Chondrocyte (in vitro differentiated cells): ENCODE measurements at regions not wholly inside any gene's neighbourhood (a gene's known extent, or its start where the extent isn't known, plus 50 kb on each side); places are given as distances from the start of the nearest gene placed in this dataset.

Experiments
- DNase-seq: peaks from one replicate; pipeline ENCODE4 v3.0.0; 2021; ENCODE audit warnings: mixed read lengths, low spot score
- H3K27ac Mint-ChIP-seq: one replicate; pipeline ENCODE4 v1.8.0; 2021; ENCODE audit warnings: mild to moderate bottlenecking, moderate library complexity, mixed read lengths; ENCODE audit not compliant: unreplicated experiment
- H3K27me3 Mint-ChIP-seq: 2 replicates; pipeline ENCODE4 v1.8.0; 2021; ENCODE audit warnings: low read depth, mixed read lengths
- H3K36me3 Mint-ChIP-seq: 2 replicates; pipeline ENCODE4 v1.8.0; 2021; ENCODE audit warnings: low read depth, mixed read lengths
- H3K4me1 Mint-ChIP-seq: 2 replicates; pipeline ENCODE4 v1.8.0; 2021; ENCODE audit warnings: low read depth, mild to moderate bottlenecking, mixed read lengths
- H3K4me3 Mint-ChIP-seq: one replicate; pipeline ENCODE4 v1.8.0; 2021; ENCODE audit warnings: mild to moderate bottlenecking, moderate library complexity, mixed read lengths; ENCODE audit not compliant: unreplicated experiment
- H3K9me3 Mint-ChIP-seq: 2 replicates; pipeline ENCODE4 v1.8.0; 2021; ENCODE audit warnings: low read depth, mixed read lengths
- CTCF ChIP-seq: fragments of 200-600 bp; sonication (generic); IDR thresholded peaks from 2 replicates; pipeline ENCODE4 v1.5.0; 2021; ENCODE audit warnings: antibody characterized with exemption, mild to moderate bottlenecking, moderate library complexity

DNA sequence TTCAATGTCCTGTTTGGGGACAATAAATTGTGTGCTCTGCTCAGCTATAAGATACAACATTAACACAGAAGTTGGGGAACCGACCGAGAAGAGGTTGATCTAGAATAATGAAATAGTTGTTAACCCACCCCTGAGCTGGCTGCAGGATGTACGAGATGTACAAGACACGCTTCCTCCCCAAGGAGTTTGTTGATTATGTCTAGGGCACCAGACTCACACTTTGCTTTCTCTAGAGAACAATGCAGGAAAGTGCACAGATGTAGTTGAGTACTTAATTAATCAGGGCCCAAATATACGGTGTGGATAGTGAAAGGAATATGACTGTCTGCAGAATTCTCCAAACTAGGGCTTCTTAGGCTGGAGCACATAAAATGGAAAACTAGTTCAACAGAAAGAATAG is 415.2 kb upstream of the TNP1 start:
- no peak for DNase-seq
- no peaks in the 10 kb centered on the region for H3K36me3 Mint-ChIP-seq
- no peak overlapping the region for H3K27ac Mint-ChIP-seq
- no peak for TF ChIP-seq CTCF
- no peaks in the 10 kb centered on the region for H3K27me3 Mint-ChIP-seq
- no peaks in the 10 kb centered on the region for H3K9me3 Mint-ChIP-seq
- H3K4me1 Mint-ChIP-seq: peaks cover 34% of the 10 kb centered on the region
- no peak overlapping the region for H3K4me3 Mint-ChIP-seq

- no peak overlapping the region for H3K4me3 Mint-ChIP-seq
- H3K4me1 Mint-ChIP-seq: peaks cover 29% of the 10 kb centered on the region
- no peak for DNase-seq
- H3K27ac Mint-ChIP-seq: no peak overlapping the region
- no peaks in the 10 kb centered on the region for H3K27me3 Mint-ChIP-seq
- TF ChIP-seq CTCF: no peak
- no peaks in the 10 kb centered on the region for H3K9me3 Mint-ChIP-seq
- H3K36me3 Mint-ChIP-seq: no peaks in the 10 kb centered on the region
Observed at GRCh38 chr2:217274578-217274977, 414.7 kb upstream of the TNP1 start.

- TF ChIP-seq CTCF: no peak
- no peaks in the 10 kb centered on the region for H3K9me3 Mint-ChIP-seq
- H3K27me3 Mint-ChIP-seq: no peaks in the 10 kb centered on the region
- no peak overlapping the region for H3K27ac Mint-ChIP-seq
- peaks cover 22% of the 10 kb centered on the region for H3K4me1 Mint-ChIP-seq
- no peak for DNase-seq
- no peaks in the 10 kb centered on the region for H3K36me3 Mint-ChIP-seq
- no peak overlapping the region for H3K4me3 Mint-ChIP-seq
Observed at GRCh38 chr2:217273851-217274250, 414.0 kb upstream of the TNP1 start.

DNA sequence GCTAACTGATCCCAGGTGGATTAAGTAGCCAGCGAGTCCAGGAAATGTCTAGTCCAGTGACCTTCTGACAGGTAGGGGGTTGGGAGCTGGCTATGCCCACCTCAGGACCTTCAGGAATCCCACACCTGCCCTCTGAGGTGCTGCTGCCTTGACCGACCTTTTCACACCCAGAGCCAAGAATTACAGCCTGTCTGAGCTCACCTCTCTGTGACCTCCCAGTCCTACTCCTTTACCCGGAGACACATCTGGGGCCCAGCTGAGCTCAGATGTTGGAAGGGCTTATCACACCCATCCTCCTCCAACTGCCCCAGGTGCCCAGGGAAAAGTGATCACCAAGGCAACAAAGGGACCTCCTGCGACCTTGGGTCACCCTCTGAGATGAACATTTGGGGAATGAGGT is 413.3 kb upstream of the TNP1 start:
- Mint-ChIP-seq H3K36me3 (no peaks in the 10 kb centered on the region), H3K4me3 (no peak overlapping the region), H3K27ac (no peak overlapping the region), H3K27me3 (no peaks in the 10 kb centered on the region), H3K4me1 (peaks cover 15% of the 10 kb centered on the region), H3K9me3 (peaks cover 2% of the 10 kb centered on the region)
- TF ChIP-seq CTCF: no peak
- DNase-seq: no peak

GRCh38 chr2:217271813-217272212 is 411.9 kb upstream of the TNP1 start:
- Mint-ChIP-seq H3K36me3 (peaks cover 4% of the 10 kb centered on the region), H3K27me3 (no peaks in the 10 kb centered on the region), H3K27ac (no peak overlapping the region), H3K4me1 (peaks cover 8% of the 10 kb centered on the region), H3K4me3 (no peak overlapping the region), H3K9me3 (peaks cover 12% of the 10 kb centered on the region)
- no peak for DNase-seq
- no peak for TF ChIP-seq CTCF
